ENCODE measurements at regions not wholly inside any gene's neighbourhood (a gene's known extent, or its start where the extent isn't known, plus 50 kb on each side); places are given as distances from the start of the nearest gene placed in this dataset.
"Not testable (repeated sequence)": the region's sequence is repeated elsewhere in the genome, so short reads cannot be mapped to it uniquely, and the experiment has no call there.

- not testable (repeated sequence) for ATAC-seq
These were observed 76.9 kb downstream of the PTTG1 start for GRCh38 chr5:160498441-160499043.

GRCh38 chr5:160500786-160501779 lies 79.4 kb downstream of the PTTG1 start:
- TF ChIP-seq CREB5 (CRISPR knock-in tag; IDR thresholded peaks at IDR 0.05; ENCODE audit: low read depth) = no peak
- TF ChIP-seq ZNF70 (CRISPR knock-in tag; IDR thresholded peaks at IDR 0.05) = no peak
- TF ChIP-seq ZNF8 (CRISPR knock-in tag; IDR thresholded peaks at IDR 0.05) = no peak
- no peak for ATAC-seq

- TF ChIP-seq SNAI2 (CRISPR knock-in tag; IDR thresholded peaks at IDR 0.05) = no peak
These were observed 83.3 kb downstream of the PTTG1 start for GRCh38 chr5:160504906-160505305.

GRCh38 chr5:160506006-160507004 lies 84.7 kb downstream of the PTTG1 start:
- ATAC-seq = no peak
- TF ChIP-seq ZFP3 (CRISPR knock-in tag; IDR thresholded peaks at IDR 0.05) (no peak), SNAI2 (CRISPR knock-in tag; IDR thresholded peaks at IDR 0.05) (no peak), ESRRG (CRISPR knock-in tag; IDR thresholded peaks at IDR 0.05) (no peak), ZNF565 (CRISPR knock-in tag; conservative IDR thresholded peaks at IDR 0.05; ENCODE audit: low read depth) (no peak), POU6F1 (CRISPR knock-in tag; IDR thresholded peaks at IDR 0.05; ENCODE audit: borderline replicate concordance, low read depth) (no peak), RARB (CRISPR knock-in tag; IDR thresholded peaks at IDR 0.05) (no peak), CREB5 (CRISPR knock-in tag; IDR thresholded peaks at IDR 0.05; ENCODE audit: low read depth) (no peak), ISL1 (CRISPR knock-in tag; IDR thresholded peaks at IDR 0.05) (no peak), CSRNP3 (CRISPR knock-in tag; IDR thresholded peaks at IDR 0.05) (no peak), BACH2 (CRISPR knock-in tag; IDR thresholded peaks at IDR 0.05; ENCODE audit: borderline replicate concordance) (no peak), PATZ1 (CRISPR knock-in tag; IDR thresholded peaks at IDR 0.05; ENCODE audit: borderline replicate concordance) (no peak), PPARA (CRISPR knock-in tag; IDR thresholded peaks at IDR 0.05; ENCODE audit: borderline replicate concordance) (no peak), GLIS3 (CRISPR knock-in tag; IDR thresholded peaks at IDR 0.05) (no peak), ZNF8 (CRISPR knock-in tag; IDR thresholded peaks at IDR 0.05) (no peak), TOX (CRISPR knock-in tag; IDR thresholded peaks at IDR 0.05; ENCODE audit: borderline replicate concordance) (no peak), ZFP30 (CRISPR knock-in tag; IDR thresholded peaks at IDR 0.05) (no peak), OSR1 (CRISPR knock-in tag; IDR thresholded peaks at IDR 0.05) (no peak), TCF4 (CRISPR knock-in tag; IDR thresholded peaks at IDR 0.05; ENCODE audit: borderline replicate concordance) (no peak), ARNTL (CRISPR knock-in tag; IDR thresholded peaks at IDR 0.05; ENCODE audit: borderline replicate concordance, low read depth) (no peak), TSHZ2 (CRISPR knock-in tag; IDR thresholded peaks at IDR 0.05) (no peak)

More at GRCh38 chr5:160504906-160505305, 83.3 kb downstream of the PTTG1 start:
- no peak for ATAC-seq

Measured in SK-N-SH treated with all-trans-retinoic acid at 6 μM for 48 hours (cell line).